NCI-H2227 (cell line): ENCODE measurements at regions not wholly inside any gene's neighbourhood (a gene's known extent, or its start where the extent isn't known, plus 50 kb on each side); places are given as distances from the start of the nearest gene placed in this dataset.

Source experiments
- DNase-seq: peaks from one replicate; lab custom pipeline; 2025; ENCODE audit not compliant: unreplicated experiment; lab: John Stamatoyannopoulos, UW

GRCh38 chr16:65499566-65499965 is 377.7 kb upstream of the CDH11 start:
- DNase-seq, result no peak

DNA sequence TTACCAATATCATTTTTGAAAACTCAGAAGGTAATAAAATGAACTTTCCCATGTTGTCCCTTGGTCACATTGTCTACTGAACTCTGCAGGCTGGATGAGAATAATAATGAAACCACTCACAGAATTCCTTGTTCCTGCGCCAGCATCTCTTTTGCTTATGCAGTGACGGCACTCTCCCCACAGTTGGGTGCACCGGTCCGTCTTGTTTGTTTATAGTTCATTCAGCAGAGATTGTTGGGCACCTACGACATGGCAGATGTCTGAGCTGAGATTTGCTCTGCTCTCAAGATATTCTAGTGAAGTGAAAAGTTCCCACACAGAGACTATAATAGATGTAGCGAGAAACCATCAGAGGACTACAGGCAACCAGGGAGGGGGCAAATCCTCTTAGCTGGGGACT is 375.7 kb upstream of the CDH11 start:
- DNase-seq, result no peak

GRCh38 chr16:65495106-65495505 is 373.2 kb upstream of the CDH11 start:
- DNase-seq, result no peak

GRCh38 chr16:65494609-65495008 is 372.7 kb upstream of the CDH11 start:
- no peak for DNase-seq

DNA sequence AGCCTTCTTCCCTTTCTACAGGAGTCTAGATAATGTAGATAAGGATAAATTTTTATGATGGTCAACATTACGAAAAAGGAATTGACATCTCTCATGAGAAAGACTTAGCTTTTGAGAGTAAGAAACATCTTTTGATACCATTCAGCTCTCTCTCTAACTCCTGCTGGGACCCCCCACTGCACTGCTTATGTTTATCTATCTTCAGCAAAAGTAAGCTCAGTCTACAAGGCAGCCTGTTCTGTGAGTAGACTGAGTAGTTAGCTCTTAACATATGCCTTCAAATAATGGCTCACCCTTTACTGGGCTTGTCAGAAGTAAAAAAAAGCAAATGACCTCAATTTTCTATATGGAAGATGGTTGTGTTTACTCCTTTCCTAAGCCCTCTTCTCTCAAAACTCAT is 372.2 kb upstream of the CDH11 start:
- no peak for DNase-seq

DNA sequence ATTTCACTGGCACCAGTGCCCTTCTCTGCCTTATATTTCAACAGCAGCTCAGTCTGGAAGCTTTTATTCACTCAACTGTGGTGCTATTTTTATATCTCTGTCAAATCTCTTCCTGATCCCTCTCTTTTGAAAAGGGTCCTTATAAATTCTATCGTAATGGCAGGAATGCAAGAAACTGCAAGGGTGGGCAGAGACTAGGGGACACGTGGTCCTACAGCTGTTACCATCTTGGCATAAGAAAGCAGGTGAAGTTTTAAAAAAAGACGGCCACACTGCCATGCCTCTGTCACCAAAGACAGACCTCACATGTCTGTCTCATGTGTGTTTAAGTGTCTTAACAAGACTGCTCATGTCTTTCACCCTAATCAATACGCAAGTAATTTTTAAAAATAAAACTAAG is 368.4 kb upstream of the CDH11 start:
- no peak for DNase-seq

GRCh38 chr16:65489531-65490023 is 367.7 kb upstream of the CDH11 start:
- no peak for DNase-seq

DNA sequence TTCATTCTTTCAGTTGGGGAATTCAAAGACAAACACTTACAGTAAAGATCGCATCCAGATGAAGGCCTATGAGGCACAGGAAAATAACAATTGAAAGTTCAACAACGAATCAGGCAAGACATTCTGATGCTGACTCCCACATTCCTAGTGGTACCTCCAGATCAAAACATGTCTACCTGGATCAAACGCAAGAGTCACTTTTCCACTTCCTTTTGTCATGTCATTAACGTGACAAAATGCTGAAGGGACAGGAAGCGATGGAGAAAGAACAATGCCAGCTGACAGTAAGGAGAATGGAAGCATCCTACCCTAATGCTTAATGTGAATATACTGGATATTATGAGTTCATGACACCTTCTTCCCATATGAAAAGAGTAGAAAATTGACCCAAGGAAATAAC is 365.4 kb upstream of the CDH11 start:
- no peak for DNase-seq

GRCh38 chr16:65481956-65482355 is 360.1 kb upstream of the CDH11 start:
- DNase-seq, result no peak

DNA sequence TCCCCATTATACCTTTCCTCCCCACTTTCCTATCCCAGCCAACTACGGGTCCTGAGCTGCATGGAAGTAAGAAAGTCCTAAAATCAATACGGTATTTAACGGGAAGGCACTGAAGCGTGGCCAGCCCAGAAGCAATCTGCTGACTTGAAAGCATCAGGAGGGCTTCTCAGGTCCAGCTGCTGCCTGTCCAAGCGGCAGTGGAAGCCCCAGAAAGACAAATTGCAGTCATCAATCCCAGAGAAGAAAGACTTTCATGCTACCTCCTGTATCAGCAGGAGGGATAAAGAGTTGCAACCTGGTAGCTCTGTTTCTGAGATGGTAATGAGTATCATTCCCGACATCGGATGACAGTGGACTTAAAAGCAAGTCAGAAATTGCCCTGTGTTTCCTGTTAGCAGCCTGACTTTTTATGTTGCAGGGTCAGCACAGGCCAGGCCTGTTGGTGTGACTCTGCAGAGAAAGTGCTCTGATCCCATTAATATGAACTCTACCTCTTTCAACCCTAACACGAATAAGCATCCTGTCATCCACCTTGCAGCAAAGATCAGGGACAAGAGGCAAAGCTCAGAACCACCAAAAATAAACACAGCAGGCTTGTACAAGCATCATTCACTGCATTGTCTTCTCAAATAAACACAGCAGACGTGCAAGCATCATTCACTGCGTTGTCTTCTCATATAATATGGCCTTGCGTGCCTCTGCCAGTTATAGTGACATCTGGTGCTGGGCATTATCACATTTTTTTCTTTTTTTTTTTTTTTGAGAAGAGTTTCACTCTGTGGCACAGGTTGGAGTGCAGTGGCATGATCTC is 358.6 kb upstream of the CDH11 start:
- DNase-seq, result no peak

GRCh38 chr16:65476448-65476955 is 354.6 kb upstream of the CDH11 start:
- no peak for DNase-seq

DNA sequence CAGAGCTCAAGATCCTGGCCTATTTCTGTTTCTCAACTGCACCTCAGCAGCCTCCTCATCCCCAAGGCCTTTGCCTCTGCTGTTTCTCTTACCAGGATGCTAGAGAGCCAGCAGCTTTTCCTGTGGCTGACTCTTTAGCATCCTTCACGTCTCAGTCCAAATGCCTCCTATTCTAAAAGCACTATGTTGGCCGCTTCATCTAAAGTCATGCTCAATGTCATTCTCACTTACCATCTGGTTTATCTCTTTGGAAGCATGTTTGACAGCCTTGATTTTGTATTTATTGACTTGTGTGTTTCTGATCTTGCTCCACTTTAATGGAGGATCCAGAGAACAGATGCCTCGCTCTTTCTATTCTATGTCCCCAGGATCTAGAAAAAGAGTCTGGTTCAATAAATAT is 351.8 kb upstream of the CDH11 start:
- DNase-seq, result no peak

- no peak for DNase-seq
Measured at GRCh38 chr16:65469116-65469515, 347.3 kb upstream of the CDH11 start.

- no peak for DNase-seq
Measured at GRCh38 chr16:65468133-65468532, 346.3 kb upstream of the CDH11 start.

DNA sequence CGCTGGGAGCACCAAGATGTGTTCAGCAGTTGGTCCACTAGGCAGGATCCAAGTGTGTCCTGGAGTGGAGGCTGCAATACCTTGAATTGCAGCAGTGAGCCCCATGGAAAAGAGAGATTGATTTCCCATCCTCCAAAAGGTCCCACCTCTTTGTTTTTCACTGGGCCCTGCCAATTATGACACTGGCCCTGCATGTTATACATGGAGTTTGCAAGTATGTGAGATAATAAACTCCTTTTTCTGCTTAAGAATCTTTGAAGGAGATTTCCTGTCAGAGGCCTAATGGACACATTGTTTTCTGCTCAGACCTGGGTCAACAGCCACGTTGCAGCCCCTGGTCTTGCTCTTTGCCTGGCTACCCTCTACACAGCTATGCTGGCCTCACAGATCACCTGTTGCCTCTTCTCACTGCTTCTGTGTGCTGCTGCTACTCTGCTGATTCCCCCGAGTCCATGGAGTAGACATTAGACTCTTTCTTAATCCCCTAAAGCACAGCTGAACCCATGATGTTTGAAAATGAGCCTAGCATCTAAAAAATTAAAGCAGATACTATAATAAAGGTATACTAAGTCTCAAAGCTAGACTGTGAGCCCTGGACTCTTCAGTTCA is 341.9 kb upstream of the CDH11 start:
- no peak for DNase-seq

DNA sequence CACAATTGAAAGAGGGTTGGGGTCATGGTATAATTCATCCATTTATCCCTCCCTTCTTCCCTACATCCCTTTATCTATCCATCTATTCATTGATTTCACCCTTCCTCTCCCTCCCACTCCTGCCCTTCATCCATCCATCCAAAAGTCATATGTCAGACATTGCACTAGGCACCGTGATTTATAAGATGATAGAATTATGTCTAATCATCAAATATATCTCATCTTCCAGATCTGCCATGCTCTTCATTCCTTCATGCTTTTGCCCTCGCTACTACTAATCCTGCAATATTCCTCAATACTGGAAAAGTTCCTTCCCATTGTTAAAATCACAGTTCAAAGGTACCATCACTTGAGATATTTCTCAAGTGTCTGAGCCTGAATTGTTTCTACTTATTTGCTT is 335.2 kb upstream of the CDH11 start:
- no peak for DNase-seq

DNA sequence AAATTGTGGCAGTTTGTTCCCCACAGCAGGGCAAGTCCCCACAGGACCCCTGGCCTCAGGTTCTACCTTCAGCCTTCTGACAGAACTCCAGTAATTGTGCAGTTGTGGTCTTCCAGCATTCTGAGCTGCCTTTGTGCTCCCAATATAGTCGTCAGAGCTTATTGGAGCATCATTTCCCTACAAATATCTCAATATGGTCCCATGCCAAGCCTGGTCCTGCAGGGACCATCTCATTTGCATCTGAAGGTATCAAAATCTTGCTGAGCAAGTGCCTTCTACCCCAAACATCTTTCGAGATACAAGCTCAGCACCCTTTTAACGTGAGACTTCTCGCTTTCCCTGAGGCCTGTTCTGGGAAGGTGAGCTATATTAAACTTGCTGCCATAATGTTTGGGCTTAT is 333.9 kb upstream of the CDH11 start:
- no peak for DNase-seq

DNA sequence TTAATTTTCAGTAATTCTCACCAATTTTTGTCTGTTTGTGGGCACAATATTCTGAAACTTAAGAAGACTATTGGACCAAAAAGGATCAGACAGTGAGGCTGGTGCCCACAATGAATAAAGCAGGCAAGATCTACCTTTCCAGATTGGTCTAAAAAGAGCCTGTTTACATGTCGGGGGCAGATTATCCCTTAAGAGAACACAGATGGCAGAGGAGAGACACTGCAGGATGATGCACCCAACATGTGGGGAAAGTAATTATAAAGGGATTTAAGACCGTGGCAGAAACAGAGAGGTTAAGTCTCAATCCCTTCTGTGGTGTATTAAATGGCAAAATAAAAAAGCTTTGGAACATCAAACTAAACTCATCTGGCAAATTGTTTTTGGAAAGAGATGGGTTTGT is 331.8 kb upstream of the CDH11 start:
- DNase-seq, result no peak

GRCh38 chr16:65449526-65449925 is 327.7 kb upstream of the CDH11 start:
- no peak for DNase-seq

DNA sequence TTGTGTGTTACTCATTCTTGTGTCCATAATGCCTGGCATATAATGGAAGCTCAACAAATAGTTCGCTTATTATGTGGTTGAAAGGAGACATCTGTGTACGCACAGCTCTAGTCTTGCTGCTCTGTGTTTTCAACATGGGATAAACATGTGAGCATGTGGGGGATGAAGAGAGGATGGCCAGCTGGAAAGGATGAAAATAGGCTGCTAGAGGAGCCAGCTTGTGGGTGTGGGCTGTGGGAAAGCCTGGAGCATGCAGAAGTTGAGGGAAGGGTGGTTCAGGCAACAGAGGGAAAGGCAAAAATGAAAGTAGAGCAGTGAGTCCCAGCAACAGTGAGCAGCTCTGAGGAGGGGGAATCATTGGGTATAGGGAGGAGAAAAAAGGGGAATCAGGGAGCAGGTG is 324.6 kb upstream of the CDH11 start:
- no peak for DNase-seq

DNA sequence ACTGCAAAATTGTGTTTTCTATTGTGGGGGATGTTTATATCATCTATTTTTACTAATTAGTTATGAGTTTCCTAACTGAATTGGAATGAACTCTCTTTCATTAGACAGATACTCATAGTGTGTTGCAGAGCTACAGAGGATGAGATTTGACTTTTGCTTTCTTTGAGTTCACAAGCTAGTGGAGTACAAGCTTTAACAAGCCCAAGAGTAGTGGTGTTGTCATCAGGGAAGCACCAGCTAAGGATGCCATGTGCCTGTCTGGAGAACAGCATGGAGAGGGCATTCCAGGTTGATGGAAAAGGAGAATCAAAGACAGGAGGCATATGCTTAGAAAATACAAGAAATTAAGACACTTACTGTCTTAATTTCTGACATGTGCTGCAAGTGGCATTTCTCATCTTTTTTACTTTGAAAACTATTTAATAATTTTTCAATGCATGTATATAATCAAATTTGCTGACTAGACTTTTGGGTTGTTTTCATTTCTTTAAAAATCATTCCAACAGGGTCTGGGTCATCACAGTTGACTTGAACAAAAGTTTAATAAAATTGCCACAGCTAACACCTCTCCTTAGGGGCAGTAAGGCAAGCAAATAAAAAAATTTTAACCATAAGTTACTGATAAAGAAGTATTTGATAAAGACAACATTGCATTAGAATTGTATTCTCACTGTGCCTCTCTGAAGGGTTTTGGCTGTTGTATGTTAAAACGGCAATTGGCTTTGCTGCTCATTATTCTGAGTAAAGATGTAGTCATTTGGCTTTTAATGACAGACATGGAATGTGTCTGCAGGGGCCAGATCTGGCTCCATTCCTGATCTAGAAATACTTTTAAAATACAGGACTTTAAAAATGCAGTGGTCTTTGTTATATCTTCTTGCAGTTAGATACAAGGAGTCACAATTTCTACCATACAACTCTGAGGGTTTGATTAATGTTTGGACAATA is 323.7 kb upstream of the CDH11 start:
- no peak for DNase-seq
